ENCODE measurements at regions not wholly inside any gene's neighbourhood (a gene's known extent, or its start where the extent isn't known, plus 50 kb on each side); places are given as distances from the start of the nearest gene placed in this dataset.

DNA sequence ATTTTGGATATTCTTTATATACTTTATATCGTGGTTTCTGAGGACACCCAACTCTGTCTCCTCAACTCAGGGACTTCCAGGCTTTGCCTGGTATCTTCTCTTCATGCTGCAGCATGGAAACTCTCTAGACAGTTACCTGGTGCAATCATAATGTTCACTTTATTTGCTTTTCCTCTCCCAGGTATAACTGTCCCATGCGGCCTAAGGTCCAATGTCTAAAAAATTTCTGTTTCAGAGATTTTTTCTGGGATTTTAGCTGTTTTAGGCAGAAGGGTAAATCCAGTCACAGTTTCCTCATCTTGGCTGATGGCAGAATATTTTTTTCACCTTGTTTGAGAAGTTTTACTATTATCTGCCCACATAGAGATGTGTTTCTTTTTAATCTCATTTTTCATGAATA lies 139.9 kb upstream of the KCNMB2 start:
- TF ChIP-seq EZH2 (IDR thresholded peaks at IDR 0.05; ENCODE audit: low read depth): no peak
- TF ChIP-seq, protein P1, sequence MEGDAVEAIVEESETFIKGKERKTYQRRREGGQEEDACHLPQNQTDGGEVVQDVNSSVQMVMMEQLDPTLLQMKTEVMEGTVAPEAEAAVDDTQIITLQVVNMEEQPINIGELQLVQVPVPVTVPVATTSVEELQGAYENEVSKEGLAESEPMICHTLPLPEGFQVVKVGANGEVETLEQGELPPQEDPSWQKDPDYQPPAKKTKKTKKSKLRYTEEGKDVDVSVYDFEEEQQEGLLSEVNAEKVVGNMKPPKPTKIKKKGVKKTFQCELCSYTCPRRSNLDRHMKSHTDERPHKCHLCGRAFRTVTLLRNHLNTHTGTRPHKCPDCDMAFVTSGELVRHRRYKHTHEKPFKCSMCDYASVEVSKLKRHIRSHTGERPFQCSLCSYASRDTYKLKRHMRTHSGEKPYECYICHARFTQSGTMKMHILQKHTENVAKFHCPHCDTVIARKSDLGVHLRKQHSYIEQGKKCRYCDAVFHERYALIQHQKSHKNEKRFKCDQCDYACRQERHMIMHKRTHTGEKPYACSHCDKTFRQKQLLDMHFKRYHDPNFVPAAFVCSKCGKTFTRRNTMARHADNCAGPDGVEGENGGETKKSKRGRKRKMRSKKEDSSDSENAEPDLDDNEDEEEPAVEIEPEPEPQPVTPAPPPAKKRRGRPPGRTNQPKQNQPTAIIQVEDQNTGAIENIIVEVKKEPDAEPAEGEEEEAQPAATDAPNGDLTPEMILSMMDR (conservative IDR thresholded peaks at IDR 0.05): no peak

Measured in PC-9 (cell line).